ENCODE measurements at regions not wholly inside any gene's neighbourhood (a gene's known extent, or its start where the extent isn't known, plus 50 kb on each side); places are given as distances from the start of the nearest gene placed in this dataset.

GRCh38 chr4:100889898-100890297 is 372.1 kb upstream of the EMCN start:
- no peak for TF ChIP-seq CTCF (IDR thresholded peaks at IDR 0.05; ENCODE audit: insufficient read depth, low read length, poor library complexity, severe bottlenecking)
- no peak for TF ChIP-seq EZH2phosphoT487 (conservative IDR thresholded peaks at IDR 0.05; ENCODE audit: low read length)

All from SU-DHL-6 (cell line).